NCI-H1417 treated with DMSO at 0.1 percent for 48 hours (cell line): ENCODE measurements at regions not wholly inside any gene's neighbourhood (a gene's known extent, or its start where the extent isn't known, plus 50 kb on each side); places are given as distances from the start of the nearest gene placed in this dataset.
"Not testable (repeated sequence)": the region's sequence is repeated elsewhere in the genome, so short reads cannot be mapped to it uniquely, and the experiment has no call there.

Experiments
- DNase-seq: peaks from one replicate; lab custom pipeline; 2025; lab: John Stamatoyannopoulos, UW

GRCh38 chr2:22970991-22971390 lies 414.0 kb upstream of the KLHL29 start:
- no peak for DNase-seq

- no peak for DNase-seq
These were observed 403.2 kb upstream of the KLHL29 start for GRCh38 chr2:22981785-22982184.

DNA sequence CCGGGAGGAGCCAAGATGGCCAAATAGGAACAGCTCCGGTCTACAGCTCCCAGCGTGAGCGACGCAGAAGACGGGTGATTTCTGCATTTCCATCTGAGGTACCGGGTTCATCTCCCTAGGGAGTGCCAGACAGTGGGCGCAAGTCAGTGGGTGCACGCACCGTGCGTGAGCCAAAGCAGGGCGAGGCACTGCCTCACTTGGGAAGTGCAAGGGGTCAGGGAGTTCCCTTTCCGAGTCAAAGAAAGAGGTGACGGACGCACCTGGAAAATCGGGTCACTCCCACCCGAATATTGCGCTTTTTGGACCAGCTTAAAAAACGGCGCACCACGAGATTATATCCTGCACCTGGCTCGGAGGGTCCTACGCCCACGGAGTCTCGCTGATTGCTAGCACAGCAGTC lies 400.8 kb upstream of the KLHL29 start:
- DNase-seq: not testable (repeated sequence)

GRCh38 chr2:22990246-22990645 lies 394.7 kb upstream of the KLHL29 start:
- DNase-seq: no peak

GRCh38 chr2:22991844-22992243 lies 393.1 kb upstream of the KLHL29 start:
- DNase-seq: no peak

- no peak for DNase-seq
These were observed 392.5 kb upstream of the KLHL29 start for GRCh38 chr2:22992441-22992840.

GRCh38 chr2:22993250-22993649 lies 391.7 kb upstream of the KLHL29 start:
- no peak for DNase-seq

DNA sequence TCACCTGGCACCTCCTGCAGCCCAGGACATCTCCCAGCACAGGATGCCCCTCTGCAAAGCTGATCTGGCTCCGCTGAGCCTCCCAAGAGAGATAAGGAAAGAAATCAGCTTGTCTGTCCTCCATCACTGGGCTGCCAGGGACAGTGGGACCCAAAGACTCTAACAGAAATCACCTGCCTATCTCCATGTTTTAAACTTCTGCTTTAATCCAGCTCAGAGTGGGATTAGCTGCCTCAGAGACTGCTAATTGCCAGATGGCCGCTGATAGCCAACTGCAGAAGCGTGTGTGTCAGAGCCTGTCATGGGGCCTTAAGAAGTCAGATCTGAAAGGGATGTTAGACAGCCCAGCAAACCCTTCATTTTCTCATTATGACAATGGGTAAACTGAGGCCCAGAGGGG lies 389.4 kb upstream of the KLHL29 start:
- no peak for DNase-seq

- DNase-seq: no peak
These were observed 388.1 kb upstream of the KLHL29 start for GRCh38 chr2:22996911-22997310.

DNA sequence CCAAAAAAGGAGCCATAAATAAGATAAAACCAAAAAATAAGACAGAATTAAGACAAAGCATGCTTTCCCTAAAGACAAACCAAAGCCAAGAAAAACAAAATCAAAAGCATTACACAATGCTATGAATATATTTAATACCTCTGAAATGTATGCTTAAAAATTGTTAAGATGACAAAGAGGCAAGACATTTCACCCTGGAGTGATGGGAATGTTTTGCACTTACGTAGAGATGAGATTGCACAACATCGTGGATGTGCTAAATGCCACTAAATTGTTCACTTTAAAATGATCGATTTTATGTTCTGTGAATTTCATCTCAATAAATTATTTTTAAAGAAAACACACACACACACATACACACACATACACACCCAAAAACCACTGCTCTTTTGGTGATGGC lies 386.6 kb upstream of the KLHL29 start:
- no peak for DNase-seq

GRCh38 chr2:22999951-23000350 lies 385.0 kb upstream of the KLHL29 start:
- no peak for DNase-seq

DNA sequence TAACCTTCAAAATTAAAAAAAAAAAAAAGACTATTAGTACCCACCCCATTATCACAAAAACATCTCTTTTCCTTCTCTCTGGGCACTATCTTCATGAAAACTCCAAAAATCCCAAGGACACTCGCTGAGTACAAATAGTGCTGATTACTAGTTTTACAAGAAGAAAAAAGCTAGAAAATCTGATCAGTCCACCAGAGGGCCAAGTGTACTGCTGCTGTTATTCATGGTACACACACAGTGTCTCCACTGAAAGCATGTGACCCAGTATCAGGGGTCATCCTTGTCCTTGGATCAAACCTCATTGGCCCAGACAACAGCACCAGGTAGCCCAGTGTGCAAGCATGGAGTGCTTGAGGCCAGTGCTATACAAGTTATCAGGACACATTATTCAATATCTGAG lies 382.7 kb upstream of the KLHL29 start:
- DNase-seq: no peak

GRCh38 chr2:23005469-23005868 lies 379.5 kb upstream of the KLHL29 start:
- no peak for DNase-seq

- no peak for DNase-seq
These were observed 377.2 kb upstream of the KLHL29 start for GRCh38 chr2:23007631-23008235.

GRCh38 chr2:23008440-23008839 lies 376.5 kb upstream of the KLHL29 start:
- no peak for DNase-seq

DNA sequence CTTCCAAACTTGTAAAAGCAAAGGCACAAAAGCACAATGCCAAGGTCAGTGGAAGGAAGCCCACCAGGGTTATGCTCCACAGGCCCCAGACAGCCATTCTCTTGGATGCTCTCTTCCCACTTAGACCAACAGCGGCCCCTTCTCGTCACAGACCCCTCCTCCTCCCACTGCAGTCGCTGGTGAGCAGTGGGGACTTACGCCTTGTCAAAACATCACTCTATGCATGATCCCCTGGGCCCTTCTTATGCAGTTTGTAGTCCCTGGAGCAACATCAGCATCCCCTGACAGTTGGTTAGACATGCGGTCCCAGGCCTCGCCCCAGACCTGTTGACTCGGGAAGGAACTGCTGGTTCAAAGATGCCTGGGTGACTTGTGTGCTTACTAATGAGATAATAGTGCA lies 376.0 kb upstream of the KLHL29 start:
- DNase-seq: no peak

DNA sequence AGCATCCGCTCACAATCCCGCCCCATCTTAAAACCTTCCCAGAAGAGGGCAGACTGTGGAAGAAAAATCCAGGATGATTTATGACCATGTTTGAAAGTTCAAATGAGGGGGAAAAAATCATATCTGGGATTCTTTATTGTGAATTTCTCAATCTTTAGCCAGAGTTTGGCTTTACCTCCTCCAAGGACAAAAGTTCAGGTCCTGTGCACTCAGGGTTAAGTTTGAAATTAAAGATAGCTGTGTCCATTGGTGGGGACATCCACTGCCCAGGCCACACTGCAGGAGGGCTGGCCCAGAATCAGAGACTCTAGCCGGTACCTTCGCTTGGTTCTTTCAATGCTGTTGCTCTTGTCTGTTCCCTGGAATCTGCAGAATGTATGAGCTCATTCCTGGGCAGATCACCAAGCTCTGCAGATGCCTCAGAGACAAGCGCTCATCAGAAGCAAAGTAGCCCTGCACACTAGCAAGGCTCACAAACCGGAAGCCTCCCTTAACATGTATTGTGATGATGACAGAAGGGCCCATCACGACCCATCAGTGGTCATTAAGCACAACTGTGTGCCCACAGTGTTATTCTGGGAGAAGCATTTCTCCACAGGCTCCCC lies 375.3 kb upstream of the KLHL29 start:
- DNase-seq: no peak

DNA sequence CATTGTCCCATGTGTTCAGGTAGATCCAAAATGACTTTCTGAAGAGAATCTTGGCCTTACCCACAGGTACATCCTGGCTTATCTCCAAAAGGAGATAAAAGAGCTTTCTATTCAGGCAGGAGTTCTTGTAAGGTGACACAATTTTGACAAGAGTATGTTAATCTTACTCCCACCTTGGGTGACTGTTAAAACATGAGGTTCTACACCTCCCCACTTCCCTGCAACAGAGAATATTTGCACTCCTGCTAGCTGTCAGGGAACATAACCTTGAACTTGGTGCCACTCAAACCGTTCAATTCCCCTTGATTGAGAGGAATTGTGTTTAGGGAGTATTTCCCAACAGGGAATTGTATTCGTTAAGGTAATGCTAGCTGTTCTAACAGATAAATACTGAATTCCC lies 372.5 kb upstream of the KLHL29 start:
- DNase-seq: no peak

GRCh38 chr2:23015651-23016200 lies 369.3 kb upstream of the KLHL29 start:
- no peak for DNase-seq

GRCh38 chr2:23019476-23019875 lies 365.5 kb upstream of the KLHL29 start:
- DNase-seq: no peak

- no peak for DNase-seq
These were observed 364.3 kb upstream of the KLHL29 start for GRCh38 chr2:23020659-23021058.

GRCh38 chr2:23021311-23022120 lies 363.5 kb upstream of the KLHL29 start:
- no peak for DNase-seq

GRCh38 chr2:23023722-23024121 lies 361.3 kb upstream of the KLHL29 start:
- no peak for DNase-seq
